ENCODE measurements at regions not wholly inside any gene's neighbourhood (a gene's known extent, or its start where the extent isn't known, plus 50 kb on each side); places are given as distances from the start of the nearest gene placed in this dataset.

DNA sequence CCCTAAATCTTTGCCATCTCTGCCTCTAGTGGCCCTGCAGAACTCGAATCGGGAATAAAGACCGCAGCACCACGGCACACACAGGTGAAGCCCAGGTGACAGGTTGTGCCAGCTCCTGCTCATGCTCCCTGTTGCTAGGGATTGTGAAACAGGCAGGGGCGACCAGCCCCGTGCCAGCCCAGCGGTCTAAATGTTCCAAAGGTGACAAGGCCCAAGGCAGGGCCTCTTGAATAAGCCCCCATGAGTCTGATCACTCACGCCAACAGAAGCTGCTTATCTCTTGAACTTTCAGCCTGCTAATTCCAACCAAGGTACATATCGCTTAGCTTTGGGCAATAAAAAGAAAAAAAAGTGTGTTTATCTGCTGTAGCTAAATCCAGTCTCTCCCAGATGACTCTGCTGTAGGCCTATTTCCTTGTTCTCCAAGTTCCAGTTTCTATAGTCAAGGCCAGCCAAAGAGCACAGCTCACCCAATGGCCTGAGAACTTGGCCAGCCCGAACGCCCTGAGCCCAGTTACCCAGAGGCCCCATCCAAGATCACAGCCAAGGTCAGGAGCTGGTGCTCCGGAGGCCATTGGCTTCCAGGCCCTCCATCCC lies 191.1 kb upstream of the GPR12 start:
- no peaks in the 10 kb centered on the region for H3K36me3 ChIP-seq (replicated peaks; ENCODE audit: low read depth, low read length)
- H3K9ac ChIP-seq (ENCODE audit: low read length) = no peak overlapping the region
- no peaks in the 10 kb centered on the region for H3K79me2 ChIP-seq (ENCODE audit: low read length)
- H3K4me3 ChIP-seq (ENCODE audit: low read length) = no peak overlapping the region
- no peak overlapping the region for H2AFZ ChIP-seq (ENCODE audit: low read depth, low read length)
- TF ChIP-seq, protein P1, sequence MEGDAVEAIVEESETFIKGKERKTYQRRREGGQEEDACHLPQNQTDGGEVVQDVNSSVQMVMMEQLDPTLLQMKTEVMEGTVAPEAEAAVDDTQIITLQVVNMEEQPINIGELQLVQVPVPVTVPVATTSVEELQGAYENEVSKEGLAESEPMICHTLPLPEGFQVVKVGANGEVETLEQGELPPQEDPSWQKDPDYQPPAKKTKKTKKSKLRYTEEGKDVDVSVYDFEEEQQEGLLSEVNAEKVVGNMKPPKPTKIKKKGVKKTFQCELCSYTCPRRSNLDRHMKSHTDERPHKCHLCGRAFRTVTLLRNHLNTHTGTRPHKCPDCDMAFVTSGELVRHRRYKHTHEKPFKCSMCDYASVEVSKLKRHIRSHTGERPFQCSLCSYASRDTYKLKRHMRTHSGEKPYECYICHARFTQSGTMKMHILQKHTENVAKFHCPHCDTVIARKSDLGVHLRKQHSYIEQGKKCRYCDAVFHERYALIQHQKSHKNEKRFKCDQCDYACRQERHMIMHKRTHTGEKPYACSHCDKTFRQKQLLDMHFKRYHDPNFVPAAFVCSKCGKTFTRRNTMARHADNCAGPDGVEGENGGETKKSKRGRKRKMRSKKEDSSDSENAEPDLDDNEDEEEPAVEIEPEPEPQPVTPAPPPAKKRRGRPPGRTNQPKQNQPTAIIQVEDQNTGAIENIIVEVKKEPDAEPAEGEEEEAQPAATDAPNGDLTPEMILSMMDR (IDR thresholded peaks at IDR 0.05; ENCODE audit: low read depth, low read length) = no peak
- TF ChIP-seq EZH2phosphoT487 (IDR thresholded peaks at IDR 0.05; ENCODE audit: low read depth) = no peak
- H3K4me1 ChIP-seq (ENCODE audit: low read length) = no peaks in the 10 kb centered on the region
- H3K4me2 ChIP-seq (ENCODE audit: low read length) = no peak overlapping the region
- no peaks in the 10 kb centered on the region for H4K20me1 ChIP-seq (ENCODE audit: insufficient read depth, low read length)
- no peaks in the 10 kb centered on the region for H3K9me3 ChIP-seq (ENCODE audit: insufficient read depth, low read length)
- H3K27ac ChIP-seq (ENCODE audit: low read length) = no peak overlapping the region
- H3K27me3 ChIP-seq (ENCODE audit: low read depth, low read length) = peaks cover 7% of the 10 kb centered on the region

DNA sequence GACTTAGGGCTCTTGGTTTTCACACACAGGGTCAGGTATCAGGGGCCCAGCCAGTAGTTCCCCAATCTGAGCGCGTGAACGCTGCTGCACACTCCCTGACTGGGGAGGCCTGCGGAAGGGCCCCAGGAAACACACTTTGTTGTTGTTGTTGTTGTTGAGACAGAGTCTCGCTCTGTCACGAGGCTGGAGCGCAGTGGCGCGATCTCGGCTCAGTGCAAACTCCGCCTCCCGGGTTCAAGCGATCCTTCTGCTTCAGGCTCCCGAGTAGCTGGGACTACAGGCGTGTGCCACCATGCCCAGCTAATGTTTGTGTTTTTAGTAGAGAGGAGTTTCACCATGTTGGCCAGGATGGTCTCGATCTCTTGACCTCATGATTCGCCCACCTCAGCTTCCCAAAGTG lies 190.4 kb upstream of the GPR12 start:
- no peak for TF ChIP-seq EZH2phosphoT487 (IDR thresholded peaks at IDR 0.05; ENCODE audit: low read depth)
- TF ChIP-seq, protein P1 (IDR thresholded peaks at IDR 0.05; ENCODE audit: low read depth, low read length) = no peak
- Histone ChIP-seq H4K20me1 (ENCODE audit: insufficient read depth, low read length) (no peaks in the 10 kb centered on the region), H3K4me1 (ENCODE audit: low read length) (no peaks in the 10 kb centered on the region), H3K4me2 (ENCODE audit: low read length) (no peak overlapping the region), H3K27me3 (ENCODE audit: low read depth, low read length) (no peaks in the 10 kb centered on the region), H3K79me2 (ENCODE audit: low read length) (no peaks in the 10 kb centered on the region), H2AFZ (ENCODE audit: low read depth, low read length) (no peak overlapping the region), H3K27ac (ENCODE audit: low read length) (no peak overlapping the region), H3K9me3 (ENCODE audit: insufficient read depth, low read length) (no peaks in the 10 kb centered on the region), H3K4me3 (ENCODE audit: low read length) (no peak overlapping the region), H3K36me3 (replicated peaks; ENCODE audit: low read depth, low read length) (no peaks in the 10 kb centered on the region), H3K9ac (ENCODE audit: low read length) (no peak overlapping the region)

DNA sequence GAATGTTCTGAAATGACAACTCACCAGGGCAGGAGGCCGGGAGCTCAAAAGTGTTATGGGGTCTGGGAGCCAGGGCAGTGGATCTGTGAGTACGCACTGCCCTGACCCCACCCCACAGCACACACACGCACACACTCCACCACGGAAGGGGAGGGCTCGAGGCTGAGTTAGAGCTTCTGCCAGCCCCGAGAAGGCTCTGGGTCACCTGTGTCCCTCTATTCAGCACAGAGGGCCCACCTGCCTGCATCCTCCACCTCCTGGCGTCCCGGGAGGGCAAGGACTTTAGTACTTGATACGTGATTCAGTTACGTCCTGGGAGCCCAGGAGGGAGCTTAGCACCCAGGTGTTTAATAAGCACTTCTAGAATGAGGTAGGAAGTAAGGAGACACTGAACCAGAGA lies 190.0 kb upstream of the GPR12 start:
- H3K4me1 ChIP-seq (ENCODE audit: low read length) = no peaks in the 10 kb centered on the region
- no peak overlapping the region for H2AFZ ChIP-seq (ENCODE audit: low read depth, low read length)
- no peaks in the 10 kb centered on the region for H3K27me3 ChIP-seq (ENCODE audit: low read depth, low read length)
- H3K9ac ChIP-seq (ENCODE audit: low read length) = no peak overlapping the region
- no peaks in the 10 kb centered on the region for H3K79me2 ChIP-seq (ENCODE audit: low read length)
- H3K9me3 ChIP-seq (ENCODE audit: insufficient read depth, low read length) = no peaks in the 10 kb centered on the region
- H4K20me1 ChIP-seq (ENCODE audit: insufficient read depth, low read length) = no peaks in the 10 kb centered on the region
- H3K4me2 ChIP-seq (ENCODE audit: low read length) = no peak overlapping the region
- TF ChIP-seq, protein P1 (IDR thresholded peaks at IDR 0.05; ENCODE audit: low read depth, low read length) = no peak
- TF ChIP-seq EZH2phosphoT487 (IDR thresholded peaks at IDR 0.05; ENCODE audit: low read depth) = no peak
- no peak overlapping the region for H3K4me3 ChIP-seq (ENCODE audit: low read length)
- H3K27ac ChIP-seq (ENCODE audit: low read length) = no peak overlapping the region
- H3K36me3 ChIP-seq (replicated peaks; ENCODE audit: low read depth, low read length) = no peaks in the 10 kb centered on the region

DNA sequence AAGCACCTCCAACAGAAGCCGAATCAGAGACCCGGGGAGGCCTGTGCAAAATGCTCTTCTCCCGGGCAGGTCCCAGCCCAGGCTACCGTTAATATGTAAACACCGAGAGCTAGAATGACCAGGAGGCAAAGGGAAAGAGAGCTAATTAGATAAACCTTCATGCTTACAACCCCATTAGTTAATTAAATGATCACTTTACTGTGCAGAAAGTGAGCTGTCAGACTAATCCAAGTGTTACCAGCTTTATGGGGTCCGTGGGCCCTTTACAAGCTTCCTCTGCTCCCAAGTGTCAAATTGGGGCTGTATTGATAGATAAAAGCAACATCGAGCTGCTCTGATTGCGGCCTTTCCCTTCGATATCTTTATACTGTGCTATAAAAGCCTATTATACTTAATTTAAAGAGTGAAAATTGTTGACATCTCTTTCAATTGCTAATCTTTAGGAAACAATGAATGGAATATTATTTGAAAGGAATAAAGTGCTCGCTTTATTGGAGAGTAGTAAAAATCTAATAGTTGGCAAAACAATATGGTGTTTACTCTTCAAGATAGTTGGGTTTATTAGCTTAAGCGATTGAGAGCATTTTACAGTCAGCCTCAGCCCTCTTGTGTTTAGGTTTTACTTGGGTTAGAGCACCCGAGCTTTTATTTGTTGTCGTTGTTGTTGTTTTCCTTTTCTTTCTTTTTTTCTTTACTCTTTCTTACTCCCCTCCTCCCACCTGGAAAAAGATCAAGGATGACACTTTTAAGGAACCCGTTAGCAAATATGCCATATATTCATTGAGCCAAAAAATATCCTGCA lies 189.3 kb upstream of the GPR12 start:
- Histone ChIP-seq H3K4me3 (ENCODE audit: low read length) (no peak overlapping the region), H3K27me3 (ENCODE audit: low read depth, low read length) (no peaks in the 10 kb centered on the region), H4K20me1 (ENCODE audit: insufficient read depth, low read length) (no peaks in the 10 kb centered on the region), H2AFZ (ENCODE audit: low read depth, low read length) (no peak overlapping the region), H3K9me3 (ENCODE audit: insufficient read depth, low read length) (no peaks in the 10 kb centered on the region), H3K27ac (ENCODE audit: low read length) (no peak overlapping the region), H3K4me1 (ENCODE audit: low read length) (no peaks in the 10 kb centered on the region), H3K9ac (ENCODE audit: low read length) (no peak overlapping the region), H3K79me2 (ENCODE audit: low read length) (no peaks in the 10 kb centered on the region), H3K4me2 (ENCODE audit: low read length) (no peak overlapping the region), H3K36me3 (replicated peaks; ENCODE audit: low read depth, low read length) (no peaks in the 10 kb centered on the region)
- TF ChIP-seq EZH2phosphoT487 (IDR thresholded peaks at IDR 0.05; ENCODE audit: low read depth) = no peak
- TF ChIP-seq, protein P1 (IDR thresholded peaks at IDR 0.05; ENCODE audit: low read depth, low read length) = no peak

All from OCI-LY3 (cell line).